Epithelial cell of esophagus (primary cell): ENCODE measurements at regions not wholly inside any gene's neighbourhood (a gene's known extent, or its start where the extent isn't known, plus 50 kb on each side); places are given as distances from the start of the nearest gene placed in this dataset.

ENCODE experiments used
- DNase-seq: peaks from one replicate; pipeline ENCODE4 v3.0.0; 2010; ENCODE audit warnings: low read depth
- H3K4me3 ChIP-seq: 2 replicates; pipeline ENCODE4 v1.5.1; 2011; ENCODE audit warnings: mild to moderate bottlenecking, low read length, control low read depth
- CTCF ChIP-seq: IDR thresholded peaks from 2 replicates; pipeline ENCODE4 v1.5.1; 2011; ENCODE audit warnings: low read depth, mild to moderate bottlenecking, low read length, control low read depth, inconsistent platforms; ENCODE audit not compliant: insufficient read depth; ENCODE audit errors: missing control alignments

GRCh38 chr1:215475796-215476481 is 91.2 kb upstream of the KCTD3 start:
- TF ChIP-seq CTCF: no peak
- H3K4me3 ChIP-seq: no peak overlapping the region
- peak; percentile 33 for DNase-seq

- peak; percentile 17 for DNase-seq
- H3K4me3 ChIP-seq: no peak overlapping the region
- no peak for TF ChIP-seq CTCF
Observed at GRCh38 chr1:215476541-215476940, 90.6 kb upstream of the KCTD3 start.

GRCh38 chr1:215477632-215478031 is 89.5 kb upstream of the KCTD3 start:
- no peak overlapping the region for H3K4me3 ChIP-seq
- TF ChIP-seq CTCF: no peak
- no peak for DNase-seq

- no peak for TF ChIP-seq CTCF
- no peak overlapping the region for H3K4me3 ChIP-seq
- no peak for DNase-seq
Observed at GRCh38 chr1:215479567-215479966, 87.5 kb upstream of the KCTD3 start.

- H3K4me3 ChIP-seq: no peak overlapping the region
- no peak for TF ChIP-seq CTCF
- DNase-seq: peak; percentile 70
Observed at GRCh38 chr1:215482079-215482478, 85.0 kb upstream of the KCTD3 start.

GRCh38 chr1:215484171-215484939 is 82.7 kb upstream of the KCTD3 start:
- TF ChIP-seq CTCF: no peak
- H3K4me3 ChIP-seq: no peak overlapping the region
- DNase-seq: no peak
